ENCODE measurements at regions not wholly inside any gene's neighbourhood (a gene's known extent, or its start where the extent isn't known, plus 50 kb on each side); places are given as distances from the start of the nearest gene placed in this dataset.

- TF ChIP-seq TEAD2 (tag; IDR thresholded peaks at IDR 0.05) (no peak), ZNF57 (CRISPR knock-in tag; IDR thresholded peaks at IDR 0.05) (peak; percentile 90), ATF2 (CRISPR knock-in tag; IDR thresholded peaks at IDR 0.05) (no peak; the same call in 1 of the 2 replicates), ZNF668 (CRISPR knock-in tag; IDR thresholded peaks at IDR 0.05) (peak; percentile 61; the same call in 1 of the 2 replicates), ZFP36 (IDR thresholded peaks at IDR 0.05; ENCODE audit: low read depth, low read length, partially characterized antibody) (no peak), USF2 (CRISPR knock-in tag; IDR thresholded peaks at IDR 0.05) (peak; percentile 31; the same call in 1 of the 2 replicates), ZBTB43 (CRISPR knock-in tag; IDR thresholded peaks at IDR 0.05) (peak; percentile 92; the same call in 1 of the 2 replicates), E2F3 (CRISPR knock-in tag; IDR thresholded peaks at IDR 0.05) (no peak; the same call in 1 of the 2 replicates), ZBTB1 (CRISPR knock-in tag; IDR thresholded peaks at IDR 0.05; ENCODE audit: borderline replicate concordance, low read depth) (no peak; the same call in 1 of the 2 replicates), RFX7 (CRISPR knock-in tag; IDR thresholded peaks at IDR 0.05) (peak; percentile 93), ZFPM2 (CRISPR knock-in tag; IDR thresholded peaks at IDR 0.05) (peak; percentile 89; the same call in 1 of the 2 replicates), PCBP1 (IDR thresholded peaks at IDR 0.05; ENCODE audit: low read depth, low read length, poor library complexity, severe bottlenecking) (no peak), CBFA2T3 (IDR thresholded peaks at IDR 0.05) (peak; percentile 43; the same call in 1 of the 2 replicates), PPARD (CRISPR knock-in tag; IDR thresholded peaks at IDR 0.05) (no peak), SIX5 (IDR thresholded peaks at IDR 0.05; ENCODE audit: borderline replicate concordance in 1 of 2, insufficient read depth in 1 of 2, low read depth in 1 of 2, low read length in 2 of 2) (peak; percentile 7 to 33; a peak in 2 of 4 replicates), CBFB (CRISPR knock-in tag; IDR thresholded peaks at IDR 0.05) (no peak), SOX6 (IDR thresholded peaks at IDR 0.05) (peak; percentile 78), LCOR (CRISPR knock-in tag; IDR thresholded peaks at IDR 0.05) (peak; percentile 96), HNRNPLL (IDR thresholded peaks at IDR 0.05; ENCODE audit: low read depth, low read length, poor library complexity, severe bottlenecking) (peak; percentile 72), DMBX1 (CRISPR knock-in tag; IDR thresholded peaks at IDR 0.05; ENCODE audit: borderline replicate concordance) (peak; percentile 63; the same call in 1 of the 2 replicates), RBM25 (IDR thresholded peaks at IDR 0.05; ENCODE audit: low read depth, low read length, severe bottlenecking) (no peak), ZNF436 (CRISPR knock-in tag; IDR thresholded peaks at IDR 0.05) (peak; percentile 92), ZZZ3 (IDR thresholded peaks at IDR 0.05) (no peak)
Observed at GRCh38 chr1:148334339-148335130, 148.6 kb downstream of the PPIAL4G start (continued).

All from K562 (cell line).